ENCODE measurements at regions not wholly inside any gene's neighbourhood (a gene's known extent, or its start where the extent isn't known, plus 50 kb on each side); places are given as distances from the start of the nearest gene placed in this dataset.

DNA sequence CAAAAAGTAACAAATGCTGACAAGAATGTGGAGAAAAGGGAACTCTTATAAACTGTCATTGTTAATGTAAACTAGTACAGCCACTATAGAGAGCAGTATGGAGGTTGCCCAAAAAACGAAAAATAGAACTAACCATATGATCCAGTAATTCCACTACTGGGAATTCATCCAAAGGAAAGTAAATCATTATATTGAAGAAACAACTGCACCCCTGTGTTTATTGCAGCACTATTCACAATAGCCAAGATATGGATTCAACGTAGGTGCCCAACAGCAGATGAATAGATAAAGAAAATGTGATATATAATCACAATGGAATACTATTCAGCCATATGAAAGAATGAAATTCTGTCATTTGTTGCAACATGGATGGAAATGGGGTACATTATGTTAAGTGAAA lies 188.0 kb upstream of the E2F7 start:
- TF ChIP-seq RFX5 (IDR thresholded peaks at IDR 0.05; ENCODE audit: low read depth, low read length) (no peak), POLR2A (IDR thresholded peaks at IDR 0.05; ENCODE audit: low read depth, low read length) (no peak), FOS (IDR thresholded peaks at IDR 0.05; ENCODE audit: low read depth, low read length) (no peak)
- TF ChIP-seq, protein P1, sequence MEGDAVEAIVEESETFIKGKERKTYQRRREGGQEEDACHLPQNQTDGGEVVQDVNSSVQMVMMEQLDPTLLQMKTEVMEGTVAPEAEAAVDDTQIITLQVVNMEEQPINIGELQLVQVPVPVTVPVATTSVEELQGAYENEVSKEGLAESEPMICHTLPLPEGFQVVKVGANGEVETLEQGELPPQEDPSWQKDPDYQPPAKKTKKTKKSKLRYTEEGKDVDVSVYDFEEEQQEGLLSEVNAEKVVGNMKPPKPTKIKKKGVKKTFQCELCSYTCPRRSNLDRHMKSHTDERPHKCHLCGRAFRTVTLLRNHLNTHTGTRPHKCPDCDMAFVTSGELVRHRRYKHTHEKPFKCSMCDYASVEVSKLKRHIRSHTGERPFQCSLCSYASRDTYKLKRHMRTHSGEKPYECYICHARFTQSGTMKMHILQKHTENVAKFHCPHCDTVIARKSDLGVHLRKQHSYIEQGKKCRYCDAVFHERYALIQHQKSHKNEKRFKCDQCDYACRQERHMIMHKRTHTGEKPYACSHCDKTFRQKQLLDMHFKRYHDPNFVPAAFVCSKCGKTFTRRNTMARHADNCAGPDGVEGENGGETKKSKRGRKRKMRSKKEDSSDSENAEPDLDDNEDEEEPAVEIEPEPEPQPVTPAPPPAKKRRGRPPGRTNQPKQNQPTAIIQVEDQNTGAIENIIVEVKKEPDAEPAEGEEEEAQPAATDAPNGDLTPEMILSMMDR (conservative IDR thresholded peaks at IDR 0.05; ENCODE audit: low read depth, low read length), result no peak

Data from IMR-90 (cell line).